GM23338 (cell line): ENCODE measurements at regions not wholly inside any gene's neighbourhood (a gene's known extent, or its start where the extent isn't known, plus 50 kb on each side); places are given as distances from the start of the nearest gene placed in this dataset.

Source experiments
- ATAC-seq: fragments of 200-7000 bp; cut with Tn5 transposase; 3 replicates; pipeline ENCODE4 v1.9.1; 2020
- DNase-seq: peaks from one replicate; pipeline ENCODE4 v3.0.0-alpha.2; 2015; ENCODE audit warnings: low spot score
- H2AFZ ChIP-seq: fragments of 200-600 bp; sonication (generic); 2 replicates; pipeline ENCODE4 v1.8.0; 2016; ENCODE audit warnings: antibody characterized with exemption, mild to moderate bottlenecking, moderate library complexity
- H3F3A ChIP-seq: fragments of 200-600 bp; sonication (generic); replicated peaks from 2 replicates; pipeline ENCODE4 v1.8.0; 2017; ENCODE audit warnings: antibody characterized with exemption, mixed run types, low read depth
- H3K27ac ChIP-seq: fragments of 200-600 bp; sonication (generic); 2 replicates; pipeline ENCODE4 v1.6.1; 2016; ENCODE audit warnings: low read depth
- H3K27me3 ChIP-seq: fragments of 200-600 bp; sonication (generic); 2 replicates; pipeline ENCODE4 v1.8.0; 2016; ENCODE audit warnings: mild to moderate bottlenecking, mixed run types, moderate library complexity; ENCODE audit not compliant: insufficient read depth
- H3K36me3 ChIP-seq: fragments of 200-600 bp; sonication (generic); 2 replicates; pipeline ENCODE4 v1.8.0; 2016; ENCODE audit warnings: mild to moderate bottlenecking; ENCODE audit not compliant: insufficient read depth
- H3K4me1 ChIP-seq: fragments of 200-600 bp; sonication (generic); 2 replicates; pipeline ENCODE4 v1.8.0; 2016; ENCODE audit warnings: mild to moderate bottlenecking, moderate library complexity; ENCODE audit not compliant: insufficient read depth
- H3K4me2 ChIP-seq: fragments of 200-600 bp; sonication (generic); 2 replicates; pipeline ENCODE4 v1.7.1; 2017; ENCODE audit warnings: mixed run types
- H3K4me3 ChIP-seq: fragments of 200-600 bp; sonication (generic); 2 replicates; pipeline ENCODE4 v1.6.1; 2016; ENCODE audit warnings: mixed run types
- H3K79me2 ChIP-seq: fragments of 200-600 bp; sonication (generic); replicated peaks from 2 replicates; pipeline ENCODE4 v1.8.0; 2017; ENCODE audit warnings: mild to moderate bottlenecking; ENCODE audit not compliant: insufficient read depth
- H3K9me2 ChIP-seq: fragments of 200-600 bp; sonication (generic); 2 replicates; pipeline ENCODE4 v1.8.0; 2017; ENCODE audit not compliant: insufficient read depth
- H4K20me1 ChIP-seq: fragments of 200-600 bp; sonication (generic); replicated peaks from 2 replicates; pipeline ENCODE4 v1.8.0; 2017; ENCODE audit warnings: mild to moderate bottlenecking; ENCODE audit not compliant: insufficient read depth
- H3K27ac Mint-ChIP-seq: 2 replicates; pipeline ENCODE4 v1.8.0; 2020; ENCODE audit warnings: inconsistent platforms, mild to moderate bottlenecking, moderate library complexity, mixed read lengths
- H3K27me3 Mint-ChIP-seq: 3 replicates; pipeline ENCODE4 v1.8.0; 2022; ENCODE audit warnings: low read depth, mild to moderate bottlenecking, moderate library complexity, mixed read lengths, inconsistent platforms; ENCODE audit not compliant: insufficient read depth, poor library complexity
- H3K36me3 Mint-ChIP-seq: 3 replicates; pipeline ENCODE4 v1.8.0; 2021; ENCODE audit warnings: low read depth, mild to moderate bottlenecking, inconsistent platforms, moderate library complexity, mixed read lengths
- H3K4me1 Mint-ChIP-seq: 3 replicates; pipeline ENCODE4 v1.8.0; 2020; ENCODE audit warnings: mild to moderate bottlenecking, inconsistent platforms, mixed read lengths
- H3K4me3 Mint-ChIP-seq: 3 replicates; pipeline ENCODE4 v1.8.0; 2021; ENCODE audit warnings: moderate library complexity, mild to moderate bottlenecking, inconsistent platforms, mixed read lengths
- H3K9me3 Mint-ChIP-seq: 3 replicates; pipeline ENCODE4 v1.8.0; 2020; ENCODE audit warnings: moderate library complexity, mild to moderate bottlenecking, inconsistent platforms, mixed read lengths
- JUNB ChIP-seq: IDR thresholded peaks from one replicate; pipeline ENCODE4 v1.6.1; 2016; ENCODE audit warnings: antibody characterized with exemption; ENCODE audit not compliant: unreplicated experiment
- NANOG ChIP-seq: IDR thresholded peaks from 2 replicates; pipeline ENCODE4 v1.6.1; 2016; ENCODE audit warnings: antibody characterized with exemption, borderline replicate concordance
- POLR2AphosphoS5 ChIP-seq: IDR thresholded peaks from 2 replicates; pipeline ENCODE4 v1.6.1; 2016; ENCODE audit warnings: antibody characterized with exemption, low read depth
- REST ChIP-seq: IDR thresholded peaks from one replicate; pipeline ENCODE4 v1.6.1; 2018; ENCODE audit warnings: antibody characterized with exemption; ENCODE audit not compliant: unreplicated experiment
- STAT1 ChIP-seq: IDR thresholded peaks from one replicate; pipeline ENCODE4 v1.6.1; 2016; ENCODE audit warnings: antibody characterized with exemption; ENCODE audit not compliant: unreplicated experiment
- ZNF331 ChIP-seq: fragments of 250-450 bp; sonication (Bioruptor Pico); IDR thresholded peaks from 2 replicates; pipeline ENCODE4 v1.5.0; 2020; ENCODE audit warnings: low read depth, mild to moderate bottlenecking, moderate library complexity
- ZNF462 ChIP-seq: fragments of 250-450 bp; sonication (Bioruptor Pico); IDR thresholded peaks from 2 replicates; pipeline ENCODE4 v1.5.0; 2020; ENCODE audit warnings: mild to moderate bottlenecking, moderate library complexity
- TF ChIP-seq, protein P1 (sequence below), 2 experiments: fragments of 200-600 bp in 1 of 2; sonication (generic) in 1 of 2; conservative IDR thresholded peaks; 2 replicates each; pipeline versions ENCODE4 v1.5.1 to v1.6.1; 2016 to 2017; ENCODE audit warnings: antibody characterized with exemption in 2 of 2, low read depth in 2 of 2, mild to moderate bottlenecking in 2 of 2, moderate library complexity in 1 of 2

DNA sequence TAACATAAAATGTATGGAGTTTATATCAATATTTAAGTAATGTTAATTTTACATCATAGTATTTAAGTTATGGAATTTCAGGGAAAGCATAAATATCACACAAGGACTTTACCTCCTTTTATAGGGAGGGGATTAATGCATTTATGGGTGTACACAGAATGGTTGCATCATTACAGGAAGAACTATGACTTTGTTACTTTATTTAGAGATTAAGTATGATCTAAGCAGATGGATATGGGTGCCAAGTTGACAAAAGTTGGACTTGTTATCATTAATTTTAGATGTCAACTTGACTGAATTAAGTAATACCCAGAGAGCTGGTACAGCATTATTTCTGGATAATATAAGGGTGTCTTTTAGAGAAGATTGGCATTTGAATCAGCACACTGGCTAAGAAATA lies 160.5 kb upstream of the CDH10 start (continued):
- no peak for TF ChIP-seq ZNF462 (CRISPR knock-in tag)

DNA sequence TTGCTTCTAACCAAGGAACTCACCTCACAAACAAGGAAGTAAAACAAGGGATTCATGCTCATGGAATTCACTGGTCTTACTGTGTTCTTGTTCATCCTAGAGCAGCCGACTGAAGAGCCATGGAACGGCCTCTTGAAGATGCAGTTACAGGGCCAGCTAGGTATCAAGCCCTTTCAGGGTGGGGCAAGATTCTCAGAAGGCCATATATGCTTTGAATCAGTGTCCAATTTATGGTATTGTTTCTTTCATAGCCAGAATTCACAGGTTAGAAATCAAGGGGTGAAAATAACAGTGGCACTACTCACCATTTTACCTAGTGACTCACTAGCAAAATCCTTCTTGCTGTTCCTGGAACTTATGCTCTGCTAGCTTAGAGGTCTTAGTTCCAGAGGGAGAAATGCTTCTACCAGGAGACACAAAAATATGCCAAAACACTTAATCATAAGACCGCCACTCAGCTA lies 159.5 kb upstream of the CDH10 start:
- H3K4me2 ChIP-seq, result no peak overlapping the region
- H3K27ac Mint-ChIP-seq, result no peak overlapping the region
- H3K4me1 Mint-ChIP-seq, result 0 out of 3 replicates have a peak, but pooled peaks cover 2% of the 10 kb centered on the region
- H3K27me3 Mint-ChIP-seq, result peaks cover 2% of the 10 kb centered on the region
- H3K4me1 ChIP-seq, result no peaks in the 10 kb centered on the region
- no peak overlapping the region for H3K4me3 ChIP-seq
- DNase-seq (no peak), ATAC-seq (no peak)
- H3K4me3 Mint-ChIP-seq, result no peak overlapping the region
- H3K27me3 ChIP-seq, result no peaks in the 10 kb centered on the region
- H3K36me3 Mint-ChIP-seq, result no peaks in the 10 kb centered on the region
- no peaks in the 10 kb centered on the region for H3K79me2 ChIP-seq
- no peaks in the 10 kb centered on the region for H4K20me1 ChIP-seq
- H3F3A ChIP-seq, result no peaks in the 10 kb centered on the region
- no peaks in the 10 kb centered on the region for H3K36me3 ChIP-seq
- no peaks in the 10 kb centered on the region for H3K9me3 Mint-ChIP-seq
- H3K9me2 ChIP-seq, result no peaks in the 10 kb centered on the region
- no peak overlapping the region for H3K27ac ChIP-seq
- H2AFZ ChIP-seq, result no peak overlapping the region
- TF ChIP-seq JUNB, result no peak
- TF ChIP-seq ZNF331 (CRISPR knock-in tag), result no peak
- TF ChIP-seq REST, result no peak
- TF ChIP-seq NANOG, result no peak
- no peak for TF ChIP-seq POLR2AphosphoS5
- TF ChIP-seq, protein P1, sequence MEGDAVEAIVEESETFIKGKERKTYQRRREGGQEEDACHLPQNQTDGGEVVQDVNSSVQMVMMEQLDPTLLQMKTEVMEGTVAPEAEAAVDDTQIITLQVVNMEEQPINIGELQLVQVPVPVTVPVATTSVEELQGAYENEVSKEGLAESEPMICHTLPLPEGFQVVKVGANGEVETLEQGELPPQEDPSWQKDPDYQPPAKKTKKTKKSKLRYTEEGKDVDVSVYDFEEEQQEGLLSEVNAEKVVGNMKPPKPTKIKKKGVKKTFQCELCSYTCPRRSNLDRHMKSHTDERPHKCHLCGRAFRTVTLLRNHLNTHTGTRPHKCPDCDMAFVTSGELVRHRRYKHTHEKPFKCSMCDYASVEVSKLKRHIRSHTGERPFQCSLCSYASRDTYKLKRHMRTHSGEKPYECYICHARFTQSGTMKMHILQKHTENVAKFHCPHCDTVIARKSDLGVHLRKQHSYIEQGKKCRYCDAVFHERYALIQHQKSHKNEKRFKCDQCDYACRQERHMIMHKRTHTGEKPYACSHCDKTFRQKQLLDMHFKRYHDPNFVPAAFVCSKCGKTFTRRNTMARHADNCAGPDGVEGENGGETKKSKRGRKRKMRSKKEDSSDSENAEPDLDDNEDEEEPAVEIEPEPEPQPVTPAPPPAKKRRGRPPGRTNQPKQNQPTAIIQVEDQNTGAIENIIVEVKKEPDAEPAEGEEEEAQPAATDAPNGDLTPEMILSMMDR (conservative IDR thresholded peaks at IDR 0.05; ENCODE audit: low read depth in 2 of 2), result no peak
- TF ChIP-seq STAT1, result no peak
